ENCODE measurements at regions not wholly inside any gene's neighbourhood (a gene's known extent, or its start where the extent isn't known, plus 50 kb on each side); places are given as distances from the start of the nearest gene placed in this dataset.

- TF ChIP-seq CTCF (IDR thresholded peaks at IDR 0.05) (no peak), EZH2 (IDR thresholded peaks at IDR 0.05; ENCODE audit: borderline replicate concordance, insufficient read depth, low read depth, low read length, poor library complexity, severe bottlenecking) (no peak)
Observed at GRCh38 chr22:27662359-27663301, 138.9 kb downstream of the MN1 start.
